H9 (cell line): ENCODE measurements at regions not wholly inside any gene's neighbourhood (a gene's known extent, or its start where the extent isn't known, plus 50 kb on each side); places are given as distances from the start of the nearest gene placed in this dataset.

Experiments
- DNase-seq: peaks from one replicate; pipeline ENCODE4 v3.0.0-alpha.2; 2017
- H2AFZ ChIP-seq: one replicate; pipeline ENCODE4 v1.6.1; 2013; ENCODE audit warnings: mild to moderate bottlenecking, low read length, control low read depth, moderate library complexity
- H2AK5ac ChIP-seq: 2 replicates; pipeline ENCODE4 v1.6.1; 2013; ENCODE audit warnings: low read length, control low read depth, mixed read lengths; ENCODE audit not compliant: insufficient read length
- H2BK120ac ChIP-seq: one replicate; pipeline ENCODE4 v1.6.1; 2013; ENCODE audit warnings: low read depth, mild to moderate bottlenecking, low read length, control low read depth, inconsistent platforms; ENCODE audit not compliant: poor library complexity, severe bottlenecking
- H2BK12ac ChIP-seq: 2 replicates; pipeline ENCODE4 v1.6.1; 2013; ENCODE audit warnings: low read length, control low read depth, mixed read lengths, low read depth; ENCODE audit not compliant: insufficient read length
- H2BK15ac ChIP-seq: 2 replicates; pipeline ENCODE4 v1.6.1; 2013; ENCODE audit warnings: low read depth, low read length, control low read depth
- H2BK20ac ChIP-seq: one replicate; pipeline ENCODE4 v1.6.1; 2013; ENCODE audit warnings: low read depth, mild to moderate bottlenecking, low read length, control low read depth, inconsistent platforms; ENCODE audit not compliant: poor library complexity, severe bottlenecking
- H2BK5ac ChIP-seq: 2 replicates; pipeline ENCODE4 v1.6.1; 2013; ENCODE audit warnings: low read length, control low read depth, mixed read lengths; ENCODE audit not compliant: insufficient read length
- H3K14ac ChIP-seq: 2 replicates; pipeline ENCODE4 v1.6.1; 2013; ENCODE audit warnings: low read length, control low read depth; ENCODE audit not compliant: insufficient read depth
- H3K18ac ChIP-seq: 2 replicates; pipeline ENCODE4 v1.6.1; 2013; ENCODE audit warnings: low read depth, mild to moderate bottlenecking, mixed read lengths, low read length, control low read depth; ENCODE audit not compliant: insufficient read length
- H3K23ac ChIP-seq: 2 replicates; pipeline ENCODE4 v1.6.1; 2013; ENCODE audit warnings: low read length, control low read depth, mixed read lengths, low read depth; ENCODE audit not compliant: insufficient read length
- H3K23me2 ChIP-seq: 2 replicates; pipeline ENCODE4 v1.6.1; 2013; ENCODE audit warnings: low read depth, mild to moderate bottlenecking, mixed read lengths, low read length, control low read depth; ENCODE audit not compliant: insufficient read length, poor library complexity, severe bottlenecking
- H3K27ac ChIP-seq: 2 replicates; pipeline ENCODE4 v1.5.1; 2013; ENCODE audit warnings: low read length, control low read depth, mixed read lengths, low read depth; ENCODE audit not compliant: insufficient read length
- H3K27me3 ChIP-seq: 2 replicates; pipeline ENCODE4 v1.6.1; 2013; ENCODE audit warnings: low read length, control low read depth, inconsistent platforms; ENCODE audit not compliant: insufficient read depth
- H3K4ac ChIP-seq: 2 replicates; pipeline ENCODE4 v1.6.1; 2013; ENCODE audit warnings: low read depth, mild to moderate bottlenecking, control low read depth, inconsistent platforms, low read length, moderate library complexity
- H3K4me1 ChIP-seq: 2 replicates; pipeline ENCODE4 v1.6.1; 2013; ENCODE audit warnings: low read length, control low read depth, inconsistent platforms; ENCODE audit not compliant: insufficient read depth
- H3K4me2 ChIP-seq: 2 replicates; pipeline ENCODE4 v1.6.1; 2013; ENCODE audit warnings: low read length, control low read depth, mixed read lengths; ENCODE audit not compliant: insufficient read length, insufficient read depth
- H3K56ac ChIP-seq: 2 replicates; pipeline ENCODE4 v1.6.1; 2013; ENCODE audit warnings: low read depth, mild to moderate bottlenecking, mixed read lengths, low read length, control low read depth; ENCODE audit not compliant: insufficient read length
- H3K79me1 ChIP-seq: 2 replicates; pipeline ENCODE4 v1.6.1; 2013; ENCODE audit warnings: low read depth, mild to moderate bottlenecking, moderate library complexity, low read length, control low read depth, inconsistent platforms; ENCODE audit not compliant: insufficient read depth, poor library complexity, severe bottlenecking
- H3K79me2 ChIP-seq: 2 replicates; pipeline ENCODE4 v1.6.1; 2013; ENCODE audit warnings: low read length, control low read depth, inconsistent platforms; ENCODE audit not compliant: insufficient read depth
- H3K9ac ChIP-seq: 2 replicates; pipeline ENCODE4 v1.6.1; 2013; ENCODE audit warnings: low read length, control low read depth, mixed read lengths; ENCODE audit not compliant: insufficient read length; ENCODE audit errors: extremely low read depth
- H3K9me3 ChIP-seq: one replicate; pipeline ENCODE4 v1.6.1; 2013; ENCODE audit warnings: low read depth, low read length, inconsistent platforms; ENCODE audit not compliant: control insufficient read depth
- H3T11ph ChIP-seq: one replicate; pipeline ENCODE4 v1.6.1; 2013; ENCODE audit warnings: mild to moderate bottlenecking, low read length, control low read depth, inconsistent platforms
- H4K20me1 ChIP-seq: one replicate; pipeline ENCODE4 v1.6.1; 2013; ENCODE audit not compliant: control insufficient read depth, insufficient read length, insufficient read depth
- H4K5ac ChIP-seq: 2 replicates; pipeline ENCODE4 v1.6.1; 2013; ENCODE audit warnings: low read depth, mild to moderate bottlenecking, mixed read lengths, low read length, control low read depth; ENCODE audit not compliant: insufficient read length
- H4K8ac ChIP-seq: replicated peaks from 2 replicates; pipeline ENCODE4 v1.6.1; 2013; ENCODE audit warnings: low read length, control low read depth, mixed read lengths, low read depth; ENCODE audit not compliant: insufficient read length
- H4K91ac ChIP-seq: 2 replicates; pipeline ENCODE4 v1.6.1; 2013; ENCODE audit warnings: low read depth, mild to moderate bottlenecking, moderate library complexity, mixed read lengths, low read length, control low read depth; ENCODE audit not compliant: insufficient read length
- H3K27ac Mint-ChIP-seq, 3 experiments: 2 replicates in 2 of 3; 3 replicates in 1 of 3; pipeline ENCODE4 v1.8.0; 2020 to 2021; ENCODE audit warnings: mixed read lengths in 3 of 3, mild to moderate bottlenecking in 1 of 3, moderate library complexity in 1 of 3
- H3K27me3 Mint-ChIP-seq: 2 replicates; pipeline ENCODE4 v1.8.0; 2021; ENCODE audit warnings: low read depth, mild to moderate bottlenecking, moderate library complexity, mixed read lengths
- H3K36me3 Mint-ChIP-seq, 3 experiments: 2 replicates in 2 of 3; 3 replicates in 1 of 3; pipeline ENCODE4 v1.8.0; 2020 to 2021; ENCODE audit warnings: low read depth in 3 of 3, mixed read lengths in 3 of 3; ENCODE audit not compliant: insufficient read depth in 1 of 3
- H3K4me1 Mint-ChIP-seq, 2 experiments: 2 replicates each; pipeline ENCODE4 v1.8.0; 2020; ENCODE audit warnings: mixed read lengths in 2 of 2
- H3K4me3 Mint-ChIP-seq, 2 experiments: 2 replicates in 1 of 2; 3 replicates in 1 of 2; pipeline ENCODE4 v1.8.0; 2020 to 2021; ENCODE audit warnings: mild to moderate bottlenecking in 2 of 2, mixed read lengths in 2 of 2, moderate library complexity in 1 of 2
- H3K9me3 Mint-ChIP-seq, 2 experiments: 2 replicates in 1 of 2; 3 replicates in 1 of 2; pipeline ENCODE4 v1.8.0; 2020; ENCODE audit warnings: mild to moderate bottlenecking in 2 of 2, mixed read lengths in 2 of 2, moderate library complexity in 1 of 2
- TF ChIP-seq, protein P1 (sequence below): fragments of 200-600 bp; sonication (generic); conservative IDR thresholded peaks from 3 replicates; pipeline ENCODE4 v1.8.0; 2021; ENCODE audit warnings: antibody characterized with exemption, mild to moderate bottlenecking

- no peak overlapping the region for H3K56ac ChIP-seq
- no peak overlapping the region for H2BK15ac ChIP-seq
- no peak overlapping the region for H2BK120ac ChIP-seq
- no peaks in the 10 kb centered on the region for H3K36me3 Mint-ChIP-seq
- peaks cover 29% of the 10 kb centered on the region for H3K27me3 Mint-ChIP-seq
- H3K9me3 Mint-ChIP-seq, result no peaks in the 10 kb centered on the region
- H3K27me3 ChIP-seq, result no peaks in the 10 kb centered on the region
- no peak overlapping the region for H2BK12ac ChIP-seq
- H3T11ph ChIP-seq, result no peak overlapping the region
- H3K23me2 ChIP-seq, result no peaks in the 10 kb centered on the region
- H2BK20ac ChIP-seq, result no peak overlapping the region
- H3K14ac ChIP-seq, result no peak overlapping the region
- no peak overlapping the region for H3K4me3 Mint-ChIP-seq
- H2AK5ac ChIP-seq, result no peak overlapping the region
- no peaks in the 10 kb centered on the region for H3K9me3 ChIP-seq
- DNase-seq, result no peak
- no peak overlapping the region for H4K91ac ChIP-seq
- H2AFZ ChIP-seq, result no peak overlapping the region
- no peaks in the 10 kb centered on the region for H3K4me1 ChIP-seq
- no peaks in the 10 kb centered on the region for H3K4me1 Mint-ChIP-seq
- H3K79me2 ChIP-seq, result no peaks in the 10 kb centered on the region
- TF ChIP-seq, protein P1, sequence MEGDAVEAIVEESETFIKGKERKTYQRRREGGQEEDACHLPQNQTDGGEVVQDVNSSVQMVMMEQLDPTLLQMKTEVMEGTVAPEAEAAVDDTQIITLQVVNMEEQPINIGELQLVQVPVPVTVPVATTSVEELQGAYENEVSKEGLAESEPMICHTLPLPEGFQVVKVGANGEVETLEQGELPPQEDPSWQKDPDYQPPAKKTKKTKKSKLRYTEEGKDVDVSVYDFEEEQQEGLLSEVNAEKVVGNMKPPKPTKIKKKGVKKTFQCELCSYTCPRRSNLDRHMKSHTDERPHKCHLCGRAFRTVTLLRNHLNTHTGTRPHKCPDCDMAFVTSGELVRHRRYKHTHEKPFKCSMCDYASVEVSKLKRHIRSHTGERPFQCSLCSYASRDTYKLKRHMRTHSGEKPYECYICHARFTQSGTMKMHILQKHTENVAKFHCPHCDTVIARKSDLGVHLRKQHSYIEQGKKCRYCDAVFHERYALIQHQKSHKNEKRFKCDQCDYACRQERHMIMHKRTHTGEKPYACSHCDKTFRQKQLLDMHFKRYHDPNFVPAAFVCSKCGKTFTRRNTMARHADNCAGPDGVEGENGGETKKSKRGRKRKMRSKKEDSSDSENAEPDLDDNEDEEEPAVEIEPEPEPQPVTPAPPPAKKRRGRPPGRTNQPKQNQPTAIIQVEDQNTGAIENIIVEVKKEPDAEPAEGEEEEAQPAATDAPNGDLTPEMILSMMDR, result no peak
- H4K5ac ChIP-seq, result no peak overlapping the region
- no peak overlapping the region for H3K4me2 ChIP-seq
- no peak overlapping the region for H2BK5ac ChIP-seq
- no peak overlapping the region for H4K8ac ChIP-seq
- H3K79me1 ChIP-seq, result no peaks in the 10 kb centered on the region
- no peak overlapping the region for H3K4ac ChIP-seq
- H3K23ac ChIP-seq, result no peak overlapping the region
- H3K27ac Mint-ChIP-seq, result no peak overlapping the region
- no peak overlapping the region for H3K9ac ChIP-seq
- H4K20me1 ChIP-seq, result no peaks in the 10 kb centered on the region
- H3K18ac ChIP-seq, result no peak overlapping the region
- H3K27ac ChIP-seq, result no peak overlapping the region
These were observed 83.9 kb upstream of the SMIM30 start for GRCh38 chr7:113202284-113202683.
